GM19467 (cell line): ENCODE measurements at regions not wholly inside any gene's neighbourhood (a gene's known extent, or its start where the extent isn't known, plus 50 kb on each side); places are given as distances from the start of the nearest gene placed in this dataset.
"Not testable (repeated sequence)": the region's sequence is repeated elsewhere in the genome, so short reads cannot be mapped to it uniquely, and the experiment has no call there.

Experiments
- ATAC-seq: cut with Tn5 transposase; IDR thresholded peaks from one replicate; pipeline ENCODE4 v1.9.1; 2021; ENCODE audit warnings: mild to moderate bottlenecking, moderate library complexity; ENCODE audit not compliant: unreplicated experiment

- no peak for ATAC-seq
Measured at GRCh38 chr1:70745199-70745598, 302.4 kb downstream of the PTGER3 start.

- ATAC-seq: not testable (repeated sequence)
Measured at GRCh38 chr1:70746062-70746461, 301.6 kb downstream of the PTGER3 start.

- not testable (repeated sequence) for ATAC-seq
Measured at GRCh38 chr1:70747123-70747522, 300.5 kb downstream of the PTGER3 start.

- not testable (repeated sequence) for ATAC-seq
Measured at GRCh38 chr1:70751676-70752287, 295.8 kb downstream of the PTGER3 start.

- ATAC-seq: no peak
Measured at GRCh38 chr1:70754701-70755100, 292.9 kb downstream of the PTGER3 start.

- no peak for ATAC-seq
Measured at GRCh38 chr1:70760154-70760553, 287.5 kb downstream of the PTGER3 start.

GRCh38 chr1:70762386-70762785, 285.2 kb downstream of the PTGER3 start:
- no peak for ATAC-seq

GRCh38 chr1:70764747-70765146, 282.9 kb downstream of the PTGER3 start:
- ATAC-seq: no peak

GRCh38 chr1:70767377-70767776, 280.2 kb downstream of the PTGER3 start:
- ATAC-seq: no peak

- ATAC-seq: no peak
Measured at GRCh38 chr1:70768216-70768615, 279.4 kb downstream of the PTGER3 start.

- ATAC-seq: no peak
Measured at GRCh38 chr1:70778056-70778762, 269.4 kb downstream of the PTGER3 start.

GRCh38 chr1:70778934-70779333, 268.7 kb downstream of the PTGER3 start:
- no peak for ATAC-seq

- no peak for ATAC-seq
Measured at GRCh38 chr1:70779571-70779970, 268.0 kb downstream of the PTGER3 start.

- ATAC-seq: no peak
Measured at GRCh38 chr1:70785287-70785686, 262.3 kb downstream of the PTGER3 start.

GRCh38 chr1:70790232-70790923, 257.2 kb downstream of the PTGER3 start:
- ATAC-seq: no peak

- ATAC-seq: not testable (repeated sequence)
Measured at GRCh38 chr1:70795064-70795463, 252.6 kb downstream of the PTGER3 start.

GRCh38 chr1:70796298-70796697, 251.3 kb downstream of the PTGER3 start:
- not testable (repeated sequence) for ATAC-seq

GRCh38 chr1:70802625-70803024, 245.0 kb downstream of the PTGER3 start:
- not testable (repeated sequence) for ATAC-seq

GRCh38 chr1:70805641-70806040, 242.0 kb downstream of the PTGER3 start:
- no peak for ATAC-seq

GRCh38 chr1:70807088-70807664, 240.4 kb downstream of the PTGER3 start:
- no peak for ATAC-seq

- no peak for ATAC-seq
Measured at GRCh38 chr1:70809069-70809468, 238.5 kb downstream of the PTGER3 start.

- no peak for ATAC-seq
Measured at GRCh38 chr1:70811815-70812214, 235.8 kb downstream of the PTGER3 start.
